AG09309 (cell line): ENCODE measurements at regions not wholly inside any gene's neighbourhood (a gene's known extent, or its start where the extent isn't known, plus 50 kb on each side); places are given as distances from the start of the nearest gene placed in this dataset.

Experiments
- DNase-seq: peaks from one replicate; pipeline ENCODE4 v3.0.0-alpha.2; 2010; ENCODE audit warnings: low read depth
- H3K4me3 ChIP-seq: 2 replicates; pipeline ENCODE4 v1.5.1; 2011; ENCODE audit warnings: mild to moderate bottlenecking, low read depth, low read length, moderate library complexity; ENCODE audit not compliant: control insufficient read depth
- CTCF ChIP-seq: IDR thresholded peaks from 2 replicates; pipeline ENCODE4 v1.5.1; 2011; ENCODE audit warnings: mild to moderate bottlenecking, low read depth, low read length, inconsistent platforms; ENCODE audit not compliant: insufficient read depth, control insufficient read depth; ENCODE audit errors: missing control alignments

- H3K4me3 ChIP-seq: no peak overlapping the region
- no peak for DNase-seq
- no peak for TF ChIP-seq CTCF
Observed at GRCh38 chr6:11425431-11425871, 112.1 kb upstream of the TMEM170B start.

- H3K4me3 ChIP-seq: no peak overlapping the region
- DNase-seq: no peak
- no peak for TF ChIP-seq CTCF
Observed at GRCh38 chr6:11424395-11425034, 113.0 kb upstream of the TMEM170B start.

GRCh38 chr6:11423667-11424066 is 113.9 kb upstream of the TMEM170B start:
- no peak overlapping the region for H3K4me3 ChIP-seq
- no peak for TF ChIP-seq CTCF
- no peak for DNase-seq

GRCh38 chr6:11423072-11423471 is 114.5 kb upstream of the TMEM170B start:
- no peak overlapping the region for H3K4me3 ChIP-seq
- no peak for DNase-seq
- TF ChIP-seq CTCF: no peak

GRCh38 chr6:11419763-11420453 is 117.6 kb upstream of the TMEM170B start:
- no peak for TF ChIP-seq CTCF
- DNase-seq: no peak
- H3K4me3 ChIP-seq: no peak overlapping the region

GRCh38 chr6:11418290-11418905 is 119.2 kb upstream of the TMEM170B start:
- no peak for TF ChIP-seq CTCF
- no peak for DNase-seq
- no peak overlapping the region for H3K4me3 ChIP-seq
